ENCODE measurements at regions not wholly inside any gene's neighbourhood (a gene's known extent, or its start where the extent isn't known, plus 50 kb on each side); places are given as distances from the start of the nearest gene placed in this dataset.

GRCh38 chr2:203636588-203637470, 69.6 kb upstream of the CD28 start:
- TF ChIP-seq GATA3 (IDR thresholded peaks at IDR 0.05; ENCODE audit: borderline replicate concordance), result no peak
- TF ChIP-seq BCL3 (IDR thresholded peaks at IDR 0.05), result no peak
- no peak for TF ChIP-seq FOXS1 (CRISPR knock-in tag; IDR thresholded peaks at IDR 0.05)
- no peak for TF ChIP-seq ZNF302 (CRISPR knock-in tag; IDR thresholded peaks at IDR 0.05)
- TF ChIP-seq JUNB (IDR thresholded peaks at IDR 0.05), result no peak
- TF ChIP-seq EHF (CRISPR knock-in tag; IDR thresholded peaks at IDR 0.05), result no peak
- TF ChIP-seq HES2 (IDR thresholded peaks at IDR 0.05), result no peak
- no peak for TF ChIP-seq KDM1A (IDR thresholded peaks at IDR 0.05; ENCODE audit: low read depth)
- no peak for TF ChIP-seq HOXB13 (CRISPR knock-in tag; IDR thresholded peaks at IDR 0.05; ENCODE audit: low read depth)
- TF ChIP-seq NPAS2 (CRISPR knock-in tag; IDR thresholded peaks at IDR 0.05; ENCODE audit: borderline replicate concordance), result no peak
- TF ChIP-seq PHF8 (IDR thresholded peaks at IDR 0.05; ENCODE audit: borderline replicate concordance, low read depth), result no peak
- no peak for TF ChIP-seq FOSL2 (IDR thresholded peaks at IDR 0.05)
- no peak for TF ChIP-seq FOSL2 (CRISPR knock-in tag; IDR thresholded peaks at IDR 0.05)
- no peak for TF ChIP-seq POLR2AphosphoS2 (conservative IDR thresholded peaks at IDR 0.05; ENCODE audit: low read length)
- no peak for TF ChIP-seq HEYL (CRISPR knock-in tag; IDR thresholded peaks at IDR 0.05)
- no peak for TF ChIP-seq NFE2L2 (conservative IDR thresholded peaks at IDR 0.05; ENCODE audit: low read length)
- no peak for TF ChIP-seq USF2 (IDR thresholded peaks at IDR 0.05)
- TF ChIP-seq EP300 (IDR thresholded peaks at IDR 0.05), result no peak
- TF ChIP-seq EHMT2 (IDR thresholded peaks at IDR 0.05; ENCODE audit: low read depth), result no peak
- TF ChIP-seq MYC (IDR thresholded peaks at IDR 0.05; ENCODE audit: borderline replicate concordance, low read length), result no peak
- WGBS (ENCODE audit: missing lambda C conversion rate), result 81% methylated on average over 3 of the region's 3 CpGs
- Histone ChIP-seq H3K9me3 (no peaks in the 10 kb centered on the region), H3K27ac (no peak overlapping the region; a peak in 2 of 6 replicates), H3K4me1 (peaks cover 6% of the 10 kb centered on the region; the same call in 1 of the 3 replicates), H3K4me3 (no peak overlapping the region), H3K4me2 (no peak overlapping the region)
- CTCF ChIA-PET, result interaction anchor here (0.7 to 0.9 kb wide), 3 partner anchors 9 to 575 kb away, joined by 3 read pairs; no protein-coding TSS in a partner anchor
- ATAC-seq, result no peak
- POLR2A ChIA-PET, result no interaction called here
- DNase-seq (ENCODE audit: low read depth in 1 of 2, low spot score in 1 of 2), result no peak
- FAIRE-seq, result no peak

- WGBS (ENCODE audit: missing lambda C conversion rate), result 68% methylated on average over 4 of the region's 4 CpGs
Observed at GRCh38 chr2:203637471-203638167, 68.8 kb upstream of the CD28 start.

More at GRCh38 chr2:203637471-203638167, 68.8 kb upstream of the CD28 start:
- H3K4me2 ChIP-seq, result no peak overlapping the region
- DNase-seq (ENCODE audit: low read depth in 1 of 2, low spot score in 1 of 2), result no peak
- no peak overlapping the region for H3K4me3 ChIP-seq
- CTCF ChIA-PET, result interaction anchor here (0.6 to 0.9 kb wide), 4 partner anchors 10 to 575 kb away, joined by 3 read pairs; no protein-coding TSS in a partner anchor
- peaks cover 6% of the 10 kb centered on the region; the same call in 1 of the 3 replicates for H3K4me1 ChIP-seq
- no peak overlapping the region; a peak in 1 of 6 replicates for H3K27ac ChIP-seq
- POLR2A ChIA-PET, result no interaction called here
- ATAC-seq, result no peak
- FAIRE-seq, result no peak
- H3K9me3 ChIP-seq, result no peaks in the 10 kb centered on the region
- no peak for TF ChIP-seq NPAS2 (CRISPR knock-in tag; IDR thresholded peaks at IDR 0.05; ENCODE audit: borderline replicate concordance)
- no peak for TF ChIP-seq MYC (IDR thresholded peaks at IDR 0.05; ENCODE audit: borderline replicate concordance, low read length)
- TF ChIP-seq RCOR1 (IDR thresholded peaks at IDR 0.05; ENCODE audit: low read depth, low read length), result no peak
- no peak for TF ChIP-seq POLR2A (IDR thresholded peaks at IDR 0.05; ENCODE audit: low read length)
- no peak for TF ChIP-seq ZC3H11A (IDR thresholded peaks at IDR 0.05)
- no peak for TF ChIP-seq CHD2 (IDR thresholded peaks at IDR 0.05; ENCODE audit: low read length, partially characterized antibody)
- no peak for TF ChIP-seq CHD4 (IDR thresholded peaks at IDR 0.05; ENCODE audit: borderline replicate concordance)
- TF ChIP-seq ZSCAN20 (CRISPR knock-in tag; IDR thresholded peaks at IDR 0.05), result no peak
- no peak for TF ChIP-seq BCL3 (IDR thresholded peaks at IDR 0.05)
- no peak for TF ChIP-seq FOSB (CRISPR knock-in tag; IDR thresholded peaks at IDR 0.05)
- TF ChIP-seq CTCF (IDR thresholded peaks at IDR 0.05), result no peak
- no peak for TF ChIP-seq HMGXB4 (CRISPR knock-in tag; IDR thresholded peaks at IDR 0.05; ENCODE audit: borderline replicate concordance)
- TF ChIP-seq CBX8 (IDR thresholded peaks at IDR 0.05), result no peak

All from A549 (cell line).